GM23338 (cell line): ENCODE measurements at regions not wholly inside any gene's neighbourhood (a gene's known extent, or its start where the extent isn't known, plus 50 kb on each side); places are given as distances from the start of the nearest gene placed in this dataset.

Experiments
- ATAC-seq: fragments of 200-7000 bp; cut with Tn5 transposase; 3 replicates; pipeline ENCODE4 v1.9.1; 2020
- DNase-seq: peaks from one replicate; pipeline ENCODE4 v3.0.0-alpha.2; 2015; ENCODE audit warnings: low spot score
- H2AFZ ChIP-seq: fragments of 200-600 bp; sonication (generic); 2 replicates; pipeline ENCODE4 v1.8.0; 2016; ENCODE audit warnings: antibody characterized with exemption, mild to moderate bottlenecking, moderate library complexity
- H3F3A ChIP-seq: fragments of 200-600 bp; sonication (generic); replicated peaks from 2 replicates; pipeline ENCODE4 v1.8.0; 2017; ENCODE audit warnings: antibody characterized with exemption, mixed run types, low read depth
- H3K27ac ChIP-seq: fragments of 200-600 bp; sonication (generic); 2 replicates; pipeline ENCODE4 v1.6.1; 2016; ENCODE audit warnings: low read depth
- H3K27me3 ChIP-seq: fragments of 200-600 bp; sonication (generic); 2 replicates; pipeline ENCODE4 v1.8.0; 2016; ENCODE audit warnings: mild to moderate bottlenecking, mixed run types, moderate library complexity; ENCODE audit not compliant: insufficient read depth
- H3K36me3 ChIP-seq: fragments of 200-600 bp; sonication (generic); 2 replicates; pipeline ENCODE4 v1.8.0; 2016; ENCODE audit warnings: mild to moderate bottlenecking; ENCODE audit not compliant: insufficient read depth
- H3K4me1 ChIP-seq: fragments of 200-600 bp; sonication (generic); 2 replicates; pipeline ENCODE4 v1.8.0; 2016; ENCODE audit warnings: mild to moderate bottlenecking, moderate library complexity; ENCODE audit not compliant: insufficient read depth
- H3K4me2 ChIP-seq: fragments of 200-600 bp; sonication (generic); 2 replicates; pipeline ENCODE4 v1.7.1; 2017; ENCODE audit warnings: mixed run types
- H3K4me3 ChIP-seq: fragments of 200-600 bp; sonication (generic); 2 replicates; pipeline ENCODE4 v1.6.1; 2016; ENCODE audit warnings: mixed run types
- H3K79me2 ChIP-seq: fragments of 200-600 bp; sonication (generic); replicated peaks from 2 replicates; pipeline ENCODE4 v1.8.0; 2017; ENCODE audit warnings: mild to moderate bottlenecking; ENCODE audit not compliant: insufficient read depth
- H3K9me2 ChIP-seq: fragments of 200-600 bp; sonication (generic); 2 replicates; pipeline ENCODE4 v1.8.0; 2017; ENCODE audit not compliant: insufficient read depth
- H4K20me1 ChIP-seq: fragments of 200-600 bp; sonication (generic); replicated peaks from 2 replicates; pipeline ENCODE4 v1.8.0; 2017; ENCODE audit warnings: mild to moderate bottlenecking; ENCODE audit not compliant: insufficient read depth
- H3K27ac Mint-ChIP-seq: 2 replicates; pipeline ENCODE4 v1.8.0; 2020; ENCODE audit warnings: inconsistent platforms, mild to moderate bottlenecking, moderate library complexity, mixed read lengths
- H3K27me3 Mint-ChIP-seq: 3 replicates; pipeline ENCODE4 v1.8.0; 2022; ENCODE audit warnings: low read depth, mild to moderate bottlenecking, moderate library complexity, mixed read lengths, inconsistent platforms; ENCODE audit not compliant: insufficient read depth, poor library complexity
- H3K36me3 Mint-ChIP-seq: 3 replicates; pipeline ENCODE4 v1.8.0; 2021; ENCODE audit warnings: low read depth, mild to moderate bottlenecking, inconsistent platforms, moderate library complexity, mixed read lengths
- H3K4me1 Mint-ChIP-seq: 3 replicates; pipeline ENCODE4 v1.8.0; 2020; ENCODE audit warnings: mild to moderate bottlenecking, inconsistent platforms, mixed read lengths
- H3K4me3 Mint-ChIP-seq: 3 replicates; pipeline ENCODE4 v1.8.0; 2021; ENCODE audit warnings: moderate library complexity, mild to moderate bottlenecking, inconsistent platforms, mixed read lengths
- H3K9me3 Mint-ChIP-seq: 3 replicates; pipeline ENCODE4 v1.8.0; 2020; ENCODE audit warnings: moderate library complexity, mild to moderate bottlenecking, inconsistent platforms, mixed read lengths
- NANOG ChIP-seq: IDR thresholded peaks from 2 replicates; pipeline ENCODE4 v1.6.1; 2016; ENCODE audit warnings: antibody characterized with exemption, borderline replicate concordance
- REST ChIP-seq: IDR thresholded peaks from one replicate; pipeline ENCODE4 v1.6.1; 2018; ENCODE audit warnings: antibody characterized with exemption; ENCODE audit not compliant: unreplicated experiment
- ZNF114 ChIP-seq: fragments of 250-450 bp; sonication (Bioruptor Pico); IDR thresholded peaks from 2 replicates; pipeline ENCODE4 v1.5.0; 2020; ENCODE audit warnings: mild to moderate bottlenecking, moderate library complexity
- ZNF331 ChIP-seq: fragments of 250-450 bp; sonication (Bioruptor Pico); IDR thresholded peaks from 2 replicates; pipeline ENCODE4 v1.5.0; 2020; ENCODE audit warnings: low read depth, mild to moderate bottlenecking, moderate library complexity
- TF ChIP-seq, protein P1 (sequence below): fragments of 250-450 bp; sonication (Bioruptor Pico); IDR thresholded peaks from 2 replicates; pipeline ENCODE4 v1.5.0; 2020; ENCODE audit warnings: mild to moderate bottlenecking, moderate library complexity
- TF ChIP-seq, protein P2 (sequence below): IDR thresholded peaks from 2 replicates; pipeline ENCODE4 v1.6.1; 2016; ENCODE audit warnings: antibody characterized with exemption

GRCh38 chr6:23775127-23775526, 350.9 kb upstream of the NRSN1 start (continued):
- TF ChIP-seq REST: no peak
- no peak for TF ChIP-seq ZNF114 (CRISPR knock-in tag)
- TF ChIP-seq ZNF331 (CRISPR knock-in tag): no peak
- TF ChIP-seq, protein P1, sequence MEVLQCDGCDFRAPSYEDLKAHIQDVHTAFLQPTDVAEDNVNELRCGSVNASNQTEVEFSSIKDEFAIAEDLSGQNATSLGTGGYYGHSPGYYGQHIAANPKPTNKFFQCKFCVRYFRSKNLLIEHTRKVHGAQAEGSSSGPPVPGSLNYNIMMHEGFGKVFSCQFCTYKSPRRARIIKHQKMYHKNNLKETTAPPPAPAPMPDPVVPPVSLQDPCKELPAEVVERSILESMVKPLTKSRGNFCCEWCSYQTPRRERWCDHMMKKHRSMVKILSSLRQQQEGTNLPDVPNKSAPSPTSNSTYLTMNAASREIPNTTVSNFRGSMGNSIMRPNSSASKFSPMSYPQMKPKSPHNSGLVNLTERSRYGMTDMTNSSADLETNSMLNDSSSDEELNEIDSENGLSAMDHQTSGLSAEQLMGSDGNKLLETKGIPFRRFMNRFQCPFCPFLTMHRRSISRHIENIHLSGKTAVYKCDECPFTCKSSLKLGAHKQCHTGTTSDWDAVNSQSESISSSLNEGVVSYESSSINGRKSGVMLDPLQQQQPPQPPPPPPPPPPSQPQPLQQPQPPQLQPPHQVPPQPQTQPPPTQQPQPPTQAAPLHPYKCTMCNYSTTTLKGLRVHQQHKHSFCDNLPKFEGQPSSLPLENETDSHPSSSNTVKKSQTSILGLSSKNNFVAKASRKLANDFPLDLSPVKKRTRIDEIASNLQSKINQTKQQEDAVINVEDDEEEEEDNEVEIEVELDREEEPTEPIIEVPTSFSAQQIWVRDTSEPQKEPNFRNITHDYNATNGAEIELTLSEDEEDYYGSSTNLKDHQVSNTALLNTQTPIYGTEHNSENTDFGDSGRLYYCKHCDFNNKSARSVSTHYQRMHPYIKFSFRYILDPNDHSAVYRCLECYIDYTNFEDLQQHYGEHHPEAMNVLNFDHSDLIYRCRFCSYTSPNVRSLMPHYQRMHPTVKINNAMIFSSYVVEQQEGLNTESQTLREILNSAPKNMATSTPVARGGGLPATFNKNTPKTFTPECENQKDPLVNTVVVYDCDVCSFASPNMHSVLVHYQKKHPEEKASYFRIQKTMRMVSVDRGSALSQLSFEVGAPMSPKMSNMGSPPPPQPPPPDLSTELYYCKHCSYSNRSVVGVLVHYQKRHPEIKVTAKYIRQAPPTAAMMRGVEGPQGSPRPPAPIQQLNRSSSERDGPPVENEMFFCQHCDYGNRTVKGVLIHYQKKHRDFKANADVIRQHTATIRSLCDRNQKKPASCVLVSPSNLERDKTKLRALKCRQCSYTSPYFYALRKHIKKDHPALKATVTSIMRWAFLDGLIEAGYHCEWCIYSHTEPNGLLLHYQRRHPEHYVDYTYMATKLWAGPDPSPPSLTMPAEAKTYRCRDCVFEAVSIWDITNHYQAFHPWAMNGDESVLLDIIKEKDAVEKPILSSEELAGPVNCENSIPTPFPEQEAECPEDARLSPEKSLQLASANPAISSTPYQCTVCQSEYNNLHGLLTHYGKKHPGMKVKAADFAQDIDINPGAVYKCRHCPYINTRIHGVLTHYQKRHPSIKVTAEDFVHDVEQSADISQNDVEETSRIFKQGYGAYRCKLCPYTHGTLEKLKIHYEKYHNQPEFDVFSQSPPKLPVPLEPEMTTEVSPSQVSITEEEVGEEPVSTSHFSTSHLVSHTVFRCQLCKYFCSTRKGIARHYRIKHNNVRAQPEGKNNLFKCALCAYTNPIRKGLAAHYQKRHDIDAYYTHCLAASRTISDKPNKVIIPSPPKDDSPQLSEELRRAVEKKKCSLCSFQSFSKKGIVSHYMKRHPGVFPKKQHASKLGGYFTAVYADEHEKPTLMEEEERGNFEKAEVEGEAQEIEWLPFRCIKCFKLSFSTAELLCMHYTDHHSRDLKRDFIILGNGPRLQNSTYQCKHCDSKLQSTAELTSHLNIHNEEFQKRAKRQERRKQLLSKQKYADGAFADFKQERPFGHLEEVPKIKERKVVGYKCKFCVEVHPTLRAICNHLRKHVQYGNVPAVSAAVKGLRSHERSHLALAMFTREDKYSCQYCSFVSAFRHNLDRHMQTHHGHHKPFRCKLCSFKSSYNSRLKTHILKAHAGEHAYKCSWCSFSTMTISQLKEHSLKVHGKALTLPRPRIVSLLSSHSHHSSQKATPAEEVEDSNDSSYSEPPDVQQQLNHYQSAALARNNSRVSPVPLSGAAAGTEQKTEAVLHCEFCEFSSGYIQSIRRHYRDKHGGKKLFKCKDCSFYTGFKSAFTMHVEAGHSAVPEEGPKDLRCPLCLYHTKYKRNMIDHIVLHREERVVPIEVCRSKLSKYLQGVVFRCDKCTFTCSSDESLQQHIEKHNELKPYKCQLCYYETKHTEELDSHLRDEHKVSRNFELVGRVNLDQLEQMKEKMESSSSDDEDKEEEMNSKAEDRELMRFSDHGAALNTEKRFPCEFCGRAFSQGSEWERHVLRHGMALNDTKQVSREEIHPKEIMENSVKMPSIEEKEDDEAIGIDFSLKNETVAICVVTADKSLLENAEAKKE (CRISPR knock-in tag): no peak

DNA sequence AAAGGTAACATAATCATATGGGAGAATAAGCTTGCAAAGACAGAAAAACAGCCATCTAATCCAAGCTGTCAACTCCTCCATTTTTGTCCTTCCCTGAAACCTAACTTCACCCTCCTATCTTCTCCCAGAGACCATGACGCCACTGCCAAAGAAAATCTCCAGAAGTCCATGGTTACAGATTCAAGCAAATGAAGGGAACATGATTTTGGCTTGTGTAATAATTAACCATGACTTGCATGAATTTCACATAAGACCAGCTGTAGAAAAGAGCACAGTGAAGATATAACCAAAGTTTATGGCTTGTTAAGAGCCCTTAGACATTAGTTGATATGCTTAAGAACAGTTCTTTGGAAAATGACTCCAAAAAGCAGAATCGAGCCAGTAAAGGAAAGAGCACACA, 342.1 kb upstream of the NRSN1 start:
- H3K9me3 Mint-ChIP-seq: no peaks in the 10 kb centered on the region
- TF ChIP-seq, protein P2, sequence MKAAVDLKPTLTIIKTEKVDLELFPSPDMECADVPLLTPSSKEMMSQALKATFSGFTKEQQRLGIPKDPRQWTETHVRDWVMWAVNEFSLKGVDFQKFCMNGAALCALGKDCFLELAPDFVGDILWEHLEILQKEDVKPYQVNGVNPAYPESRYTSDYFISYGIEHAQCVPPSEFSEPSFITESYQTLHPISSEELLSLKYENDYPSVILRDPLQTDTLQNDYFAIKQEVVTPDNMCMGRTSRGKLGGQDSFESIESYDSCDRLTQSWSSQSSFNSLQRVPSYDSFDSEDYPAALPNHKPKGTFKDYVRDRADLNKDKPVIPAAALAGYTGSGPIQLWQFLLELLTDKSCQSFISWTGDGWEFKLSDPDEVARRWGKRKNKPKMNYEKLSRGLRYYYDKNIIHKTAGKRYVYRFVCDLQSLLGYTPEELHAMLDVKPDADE: no peak
- TF ChIP-seq NANOG: no peak

More for the DNA sequence above, 342.1 kb upstream of the NRSN1 start:
- no peaks in the 10 kb centered on the region for H3K36me3 ChIP-seq
- H3K4me2 ChIP-seq: no peak overlapping the region
- H2AFZ ChIP-seq: peak overlapping the region; percentile 4; the same call in 1 of the 2 replicates
- H3K27ac ChIP-seq: no peak overlapping the region
- no peaks in the 10 kb centered on the region for H3F3A ChIP-seq
- H3K36me3 Mint-ChIP-seq: no peaks in the 10 kb centered on the region
- H3K4me1 ChIP-seq: no peaks in the 10 kb centered on the region
- ATAC-seq (no peak), DNase-seq (no peak)
- no peaks in the 10 kb centered on the region; the same call in 1 of the 2 replicates for H3K9me2 ChIP-seq
- H3K79me2 ChIP-seq: no peaks in the 10 kb centered on the region
- H3K27me3 ChIP-seq: no peaks in the 10 kb centered on the region
- H4K20me1 ChIP-seq: no peaks in the 10 kb centered on the region
- no peaks in the 10 kb centered on the region for H3K27me3 Mint-ChIP-seq
- H3K27ac Mint-ChIP-seq: no peak overlapping the region; the same call in 1 of the 2 replicates
- H3K4me3 ChIP-seq: no peak overlapping the region
- H3K4me1 Mint-ChIP-seq: no peaks in the 10 kb centered on the region
- no peak overlapping the region for H3K4me3 Mint-ChIP-seq
